ENCODE measurements at regions not wholly inside any gene's neighbourhood (a gene's known extent, or its start where the extent isn't known, plus 50 kb on each side); places are given as distances from the start of the nearest gene placed in this dataset.

GRCh38 chrX:150038315-150038714, 100.0 kb upstream of the EOLA2 start:
- Histone ChIP-seq H3K4me1 (peaks cover 0 to 4% (median 0%) of the 10 kb centered on the region in 9 donors), H3K4me3 (no peak overlapping the region), H3K9me3 (peaks cover 0 to 14% (median 0%) of the 10 kb centered on the region in 11 donors), H3K27me3 (peaks cover 0 to 8% (median 0%) of the 10 kb centered on the region in 7 donors), H3K27ac (no peak overlapping the region), H3K36me3 (no peaks in the 10 kb centered on the region)
- no peak for TF ChIP-seq CTCF (IDR thresholded peaks at IDR 0.05)
- intact Hi-C loops (cut with DNase I): no loop called here
- WGBS, 2 donors: 79 to 83% methylated on average over 3 of the region's 3 CpGs
- DNase-seq (no peak), ATAC-seq (no peak)

GRCh38 chrX:150038986-150039599, 100.8 kb upstream of the EOLA2 start:
- no peak overlapping the region for H3K4me3 ChIP-seq
- peaks cover 0 to 4% (median 0%) of the 10 kb centered on the region in 9 donors for H3K4me1 ChIP-seq
- intact Hi-C loops (cut with DNase I): no loop called here
- DNase-seq (no peak), ATAC-seq (no peak)
- no peaks in the 10 kb centered on the region for H3K36me3 ChIP-seq
- TF ChIP-seq CTCF (IDR thresholded peaks at IDR 0.05): no peak
- H3K9me3 ChIP-seq: peaks cover 0 to 13% (median 0%) of the 10 kb centered on the region in 11 donors
- H3K27me3 ChIP-seq: peaks cover 0 to 8% (median 0%) of the 10 kb centered on the region in 7 donors
- WGBS, 2 donors: 80 to 82% methylated on average over 1 of the region's 1 CpG
- no peak overlapping the region for H3K27ac ChIP-seq

GRCh38 chrX:150041208-150041607, 102.9 kb upstream of the EOLA2 start:
- WGBS, 2 donors: 89 to 91% methylated on average over 2 of the region's 2 CpGs

GRCh38 chrX:150044556-150044955, 106.3 kb upstream of the EOLA2 start:
- ATAC-seq (no peak), DNase-seq (no peak)
- H3K36me3 ChIP-seq: no peaks in the 10 kb centered on the region
- no peaks in the 10 kb centered on the region for H3K4me1 ChIP-seq
- H3K27ac ChIP-seq: no peak overlapping the region
- H3K9me3 ChIP-seq: peaks cover 0 to 6% (median 0%) of the 10 kb centered on the region in 11 donors
- no peak overlapping the region for H3K4me3 ChIP-seq
- TF ChIP-seq CTCF (IDR thresholded peaks at IDR 0.05): no peak
- 38 to 50% methylated on average over 2 of the region's 2 CpGs for WGBS, 2 donors
- H3K27me3 ChIP-seq: no peaks in the 10 kb centered on the region
- intact Hi-C loops (cut with DNase I): no loop called here

More at GRCh38 chrX:150041208-150041607, 102.9 kb upstream of the EOLA2 start:
- Histone ChIP-seq H3K27me3 (peaks cover 0 to 8% (median 0%) of the 10 kb centered on the region in 7 donors), H3K27ac (no peak overlapping the region), H3K4me1 (peaks cover 0 to 3% (median 0%) of the 10 kb centered on the region in 9 donors), H3K4me3 (no peak overlapping the region), H3K36me3 (no peaks in the 10 kb centered on the region), H3K9me3 (peaks cover 0 to 6% (median 0%) of the 10 kb centered on the region in 11 donors)
- ATAC-seq (no peak), DNase-seq (no peak)
- intact Hi-C loops (cut with DNase I): no loop called here
- TF ChIP-seq CTCF (IDR thresholded peaks at IDR 0.05): no peak

Measured in heart right ventricle (tissue), 16 donors.